Middle frontal gyrus (tissue), 1 donor: ENCODE measurements at regions not wholly inside any gene's neighbourhood (a gene's known extent, or its start where the extent isn't known, plus 50 kb on each side); places are given as distances from the start of the nearest gene placed in this dataset.
"Not testable (repeated sequence)": the region's sequence is repeated elsewhere in the genome, so short reads cannot be mapped to it uniquely, and the experiment has no call there.

Experiments used
- DNase-seq: peaks from one replicate; pipeline ENCODE4 v3.0.0-alpha.2; 2015; ENCODE audit warnings: low spot score; ENCODE audit errors: extremely low spot score

DNA sequence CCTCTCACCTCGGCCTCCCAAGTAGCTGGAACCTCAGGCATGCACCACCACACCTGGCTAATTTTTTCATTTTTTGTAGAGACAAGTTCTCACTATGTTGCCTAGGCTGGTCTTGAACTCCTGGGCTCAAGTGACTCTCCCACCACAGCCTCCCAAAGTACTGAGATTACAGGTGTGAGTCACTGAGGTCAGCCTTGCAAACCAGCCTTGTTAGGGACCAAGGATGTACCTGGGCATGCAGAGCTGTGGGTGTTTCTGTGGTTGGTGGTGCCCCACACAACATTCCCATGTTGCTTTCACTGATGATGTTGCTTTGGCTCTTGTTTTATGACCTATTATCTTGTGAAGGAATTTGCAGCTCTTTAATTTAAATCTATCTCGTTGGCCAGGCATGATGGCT, 54.8 kb downstream of the OTUD1 start:
- no peak for DNase-seq

DNA sequence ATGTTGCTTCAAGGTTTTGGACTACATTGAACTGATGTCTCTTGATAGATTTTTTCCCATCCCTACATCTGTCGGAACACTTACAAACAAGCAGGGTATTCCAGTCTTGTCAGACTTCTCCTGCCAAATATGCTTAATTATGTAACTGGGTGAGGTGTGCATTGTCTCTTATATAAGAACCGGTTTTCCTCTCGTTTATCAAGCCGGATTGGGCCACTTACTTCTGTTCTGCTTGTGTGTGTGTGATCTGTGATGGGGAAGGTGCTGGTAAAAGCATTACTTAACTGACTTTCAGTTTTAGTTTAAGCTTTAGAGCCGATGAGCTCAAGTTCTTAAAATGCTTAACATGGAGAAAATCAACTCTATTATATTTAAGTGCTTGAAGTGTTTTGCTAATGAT, 57.9 kb downstream of the OTUD1 start:
- DNase-seq: no peak

DNA sequence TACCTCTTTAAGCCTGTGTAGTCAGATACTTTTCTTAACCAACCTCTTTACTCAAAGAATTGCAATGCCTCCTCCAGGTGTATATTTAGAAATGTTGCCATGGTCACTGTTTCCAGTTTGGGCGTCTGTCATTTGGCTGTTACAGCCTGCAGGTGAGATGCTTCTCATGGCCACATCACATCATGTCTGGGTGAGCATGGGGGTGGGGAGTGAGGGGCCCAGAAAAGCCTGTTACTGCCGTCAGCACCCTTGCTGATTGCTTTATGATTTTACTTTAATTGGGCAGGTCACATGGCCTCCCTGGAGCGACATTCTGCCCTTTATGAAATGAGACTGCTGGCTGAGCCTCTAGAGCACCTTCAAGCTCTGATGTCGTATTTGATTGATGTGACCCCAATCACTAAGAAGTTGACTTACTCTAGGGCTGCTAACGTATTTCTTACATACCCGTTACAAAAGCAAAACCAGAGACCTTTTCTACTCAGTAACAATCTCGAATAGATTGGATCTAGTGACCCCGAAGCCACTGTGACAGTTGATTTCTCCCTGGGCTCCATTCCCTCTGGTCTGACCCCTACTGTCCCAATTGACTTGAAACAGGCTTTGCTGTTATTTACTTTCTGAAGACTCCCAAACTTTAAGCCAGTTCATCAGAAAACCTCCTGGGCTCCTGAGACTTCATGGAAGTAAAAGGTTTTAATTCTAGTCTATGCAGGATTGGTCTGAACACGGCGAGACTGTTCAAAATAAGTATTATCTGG, 60.7 kb downstream of the OTUD1 start:
- DNase-seq: no peak

DNA sequence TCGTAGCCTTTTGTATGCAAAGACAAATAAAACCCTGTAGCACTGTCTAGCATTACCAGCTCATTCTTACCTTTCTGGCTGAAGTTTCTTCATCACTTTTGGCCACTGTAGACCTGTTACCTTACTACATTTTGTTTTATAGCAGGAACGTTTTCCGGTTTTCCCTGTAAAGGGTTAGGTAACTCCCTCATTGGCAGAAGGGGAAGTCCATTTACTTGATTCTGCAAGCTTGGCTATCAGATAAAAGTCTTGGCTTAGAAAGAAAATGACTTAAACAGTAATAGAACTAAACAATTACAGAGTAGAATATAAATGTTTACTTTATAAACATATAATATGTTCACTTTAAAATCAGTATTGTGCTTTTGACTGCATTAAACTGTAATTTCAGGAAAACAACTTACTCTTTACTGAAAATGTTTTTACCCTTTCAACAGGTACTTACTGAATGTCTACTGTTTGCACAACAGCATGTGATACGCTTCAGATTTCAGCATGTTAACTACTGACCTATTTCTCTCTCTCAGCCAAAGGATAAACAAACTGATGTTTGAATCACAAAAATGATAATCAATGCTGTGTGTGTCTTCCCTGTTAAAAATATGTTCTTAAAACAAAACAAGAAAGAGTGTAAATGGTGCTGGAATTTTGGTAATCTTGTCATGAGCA, 67.1 kb downstream of the OTUD1 start:
- no peak for DNase-seq

DNA sequence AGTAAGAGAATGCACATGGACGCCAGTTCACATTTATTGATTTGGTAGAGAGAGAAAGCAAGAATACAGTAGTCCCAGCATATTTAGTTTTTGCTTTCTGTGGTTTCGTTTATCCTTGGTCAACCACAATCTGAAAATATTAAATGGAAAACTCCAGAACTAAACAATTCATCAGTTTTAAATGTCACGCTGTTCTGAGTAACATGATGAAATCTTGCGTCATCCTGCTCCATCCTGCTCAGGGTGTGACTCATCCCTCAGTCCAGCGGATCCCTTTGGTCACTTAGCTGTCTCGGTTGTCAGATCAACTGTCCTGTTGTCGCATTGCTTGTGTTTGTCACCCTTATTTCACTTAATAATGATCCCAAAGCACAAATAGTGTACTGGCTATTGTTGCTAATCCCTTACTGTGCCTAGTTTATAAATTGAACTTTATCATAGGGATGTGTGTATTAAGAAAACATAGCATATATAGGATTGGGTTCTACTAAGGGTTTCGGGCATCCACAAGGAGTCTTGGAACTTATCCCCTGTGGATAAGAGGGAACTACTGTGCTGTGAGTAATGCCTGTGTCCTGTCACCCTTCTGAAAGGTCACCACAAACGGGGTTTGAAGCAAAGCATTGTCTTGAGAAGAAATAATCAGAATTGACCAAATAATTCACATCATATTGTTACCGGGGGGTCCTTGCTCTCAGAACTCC, 73.6 kb downstream of the OTUD1 start:
- DNase-seq: no peak

DNA sequence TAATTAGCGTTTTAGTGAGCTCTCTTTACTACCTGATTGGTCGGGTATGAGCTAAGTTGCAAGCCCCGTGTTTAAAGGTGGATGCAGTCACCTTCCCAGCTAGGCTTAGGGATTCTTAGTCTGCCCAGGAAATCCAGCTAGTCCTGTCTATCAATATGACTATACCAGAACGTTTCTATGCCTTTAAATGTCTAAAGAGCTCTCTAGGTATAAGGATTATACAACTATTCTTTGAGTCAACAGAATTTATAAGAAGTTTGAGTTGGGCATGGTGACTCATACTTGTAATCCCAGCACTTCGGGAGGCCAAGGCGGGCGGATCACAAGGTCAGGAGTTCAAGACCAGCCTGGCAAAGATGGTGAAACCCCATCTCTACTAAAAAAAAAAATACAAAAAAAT, 74.7 kb downstream of the OTUD1 start:
- not testable (repeated sequence) for DNase-seq

DNA sequence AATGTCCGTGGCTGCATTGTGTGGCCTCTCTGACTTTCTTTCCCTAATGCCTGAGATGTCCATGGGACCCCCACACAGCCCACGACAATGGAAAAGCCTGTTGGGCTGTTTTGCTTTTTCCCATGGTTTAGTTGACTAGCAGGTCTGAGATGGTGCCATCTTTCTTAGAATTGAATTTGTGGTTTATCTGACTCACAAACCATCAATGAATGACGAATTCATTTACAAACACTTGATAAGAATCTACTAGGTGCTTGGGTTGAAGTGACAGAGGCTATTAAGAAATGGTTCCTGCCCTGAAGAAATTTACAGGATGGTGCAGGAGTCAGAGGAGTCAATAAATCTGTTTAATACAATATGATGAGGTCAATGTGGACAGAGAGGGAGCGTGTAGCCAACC, 75.4 kb downstream of the OTUD1 start:
- no peak for DNase-seq

DNA sequence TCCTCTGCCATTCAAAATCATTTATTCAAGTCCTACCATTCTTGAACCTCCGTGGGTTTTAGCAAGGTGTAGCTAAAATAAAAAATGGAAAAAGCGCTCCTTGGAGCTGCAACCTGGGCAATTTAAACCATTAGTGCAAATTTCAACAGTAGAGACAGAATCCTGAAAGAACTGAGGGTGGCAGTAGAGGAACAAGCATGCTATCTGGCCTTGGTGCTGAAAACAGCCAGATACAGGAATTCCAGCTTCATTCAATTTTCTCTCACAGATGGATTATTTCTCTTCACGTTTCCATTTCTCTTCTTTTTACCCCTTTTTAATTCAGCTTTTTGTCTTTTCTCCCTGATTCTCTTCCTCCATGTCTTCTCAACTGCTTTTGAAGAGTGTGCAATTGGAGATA, 77.7 kb downstream of the OTUD1 start:
- DNase-seq: peak; percentile 47

DNA sequence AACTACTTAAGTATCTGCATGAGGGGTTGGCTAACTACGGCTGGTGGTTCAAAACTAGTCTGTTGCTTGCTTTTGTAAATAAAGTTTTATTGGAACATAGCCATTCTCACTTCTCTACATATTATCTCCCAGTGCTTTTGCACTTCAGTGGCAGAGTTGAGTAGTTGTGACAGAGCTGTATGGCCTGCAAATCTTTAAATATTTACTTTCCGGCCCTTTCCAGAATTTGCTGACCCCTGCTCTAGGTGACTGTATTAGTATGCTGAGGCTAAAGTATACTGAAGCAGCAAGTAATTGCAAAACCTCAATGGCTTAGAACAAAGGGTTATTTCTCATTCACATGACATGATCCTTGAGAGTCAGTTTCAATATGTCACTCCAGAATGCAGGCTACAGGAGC, 78.3 kb downstream of the OTUD1 start:
- DNase-seq: no peak

DNA sequence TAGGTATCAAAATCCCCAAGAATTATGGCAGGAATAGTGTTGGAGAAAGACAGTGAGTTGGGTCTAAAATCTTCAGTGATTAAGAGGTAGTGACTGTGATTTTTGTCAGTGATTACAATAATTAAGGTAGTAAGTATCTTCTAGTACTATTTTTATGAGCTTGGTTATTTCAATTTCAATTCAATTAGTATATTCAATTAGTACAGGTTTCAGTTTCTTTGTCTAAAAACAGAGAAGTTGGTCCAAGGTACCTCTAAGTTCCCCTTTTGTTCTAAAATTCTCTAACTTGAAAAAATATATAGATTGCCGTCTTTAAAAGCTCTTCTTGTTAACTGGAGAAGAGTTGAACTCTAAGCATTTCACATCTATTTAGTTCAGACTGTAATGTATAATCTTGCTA, 82.9 kb downstream of the OTUD1 start:
- no peak for DNase-seq

DNA sequence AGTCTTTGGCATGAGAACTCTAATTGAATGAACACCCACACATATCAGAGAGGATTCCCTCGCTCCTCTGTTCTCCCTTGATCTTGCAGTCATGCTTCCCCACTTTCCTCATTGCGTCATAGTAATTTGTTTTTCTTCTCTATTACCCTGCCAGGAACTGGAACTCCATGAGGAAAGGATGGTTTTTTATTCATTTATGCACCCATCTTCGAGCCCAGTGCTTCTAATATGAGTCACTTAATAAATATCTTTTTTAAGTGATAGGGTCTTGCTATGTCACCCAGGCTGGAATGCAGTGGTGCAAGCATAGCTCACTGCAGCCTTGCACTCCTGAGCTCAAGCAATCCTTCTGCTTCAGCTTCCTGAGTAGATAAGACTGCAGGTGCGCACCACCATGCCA, 83.5 kb downstream of the OTUD1 start:
- no peak for DNase-seq

DNA sequence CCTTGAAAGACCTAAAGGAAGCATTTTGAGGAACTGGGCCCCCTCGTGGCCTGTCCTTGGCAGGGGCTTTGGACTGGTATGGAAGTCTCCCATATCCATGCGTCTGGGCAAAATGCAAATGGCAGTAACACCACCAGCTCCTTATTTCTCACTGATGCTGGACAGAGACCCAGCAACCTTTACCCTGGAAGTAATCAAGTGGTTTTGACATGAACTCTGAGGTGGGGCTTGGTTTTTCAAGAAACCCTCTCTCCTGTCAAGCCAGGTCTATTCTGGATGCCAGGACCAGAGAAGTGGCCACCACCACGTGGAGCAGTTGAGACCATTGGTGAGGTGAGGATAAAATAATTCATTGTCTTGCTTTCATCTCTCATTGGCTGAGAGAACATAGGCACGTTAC, 84.4 kb downstream of the OTUD1 start:
- DNase-seq: no peak

DNA sequence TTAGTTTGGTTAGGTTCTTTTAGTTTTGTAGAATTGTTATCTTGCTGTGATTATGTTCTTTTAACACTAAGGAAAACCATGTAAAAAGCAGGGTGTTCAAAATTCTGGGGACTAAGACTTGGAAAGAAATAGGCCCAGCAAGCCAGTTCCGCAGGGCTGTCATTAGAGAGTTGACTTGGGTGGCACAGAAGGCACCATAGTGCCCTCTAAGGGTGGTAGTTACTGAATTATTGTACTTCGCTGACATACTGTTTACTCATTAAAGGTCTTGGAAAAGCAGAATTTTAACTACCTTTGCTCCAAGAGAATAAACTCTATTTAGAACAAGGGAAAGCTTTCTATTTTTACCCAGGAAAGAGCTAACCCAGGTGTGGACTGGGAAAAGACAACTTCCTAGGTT, 86.5 kb downstream of the OTUD1 start:
- DNase-seq: no peak

DNA sequence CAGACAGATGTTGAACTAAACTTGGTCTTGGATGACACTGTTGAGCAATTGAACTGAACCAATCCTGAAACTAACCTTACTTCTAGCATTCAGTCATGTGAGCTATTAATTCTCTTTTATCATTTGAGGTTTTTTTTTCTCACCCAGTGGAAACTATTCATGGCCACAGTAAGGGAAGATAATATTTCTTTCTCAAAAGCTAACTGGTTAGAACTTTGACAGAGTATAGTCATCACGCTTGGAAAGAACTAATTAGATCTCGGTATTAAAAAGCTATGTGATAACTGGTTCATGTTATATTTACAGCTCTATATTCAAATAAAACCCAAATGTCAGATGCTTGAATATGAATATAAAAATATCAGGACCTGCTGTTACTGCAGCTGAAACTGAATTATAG, 89.5 kb downstream of the OTUD1 start:
- no peak for DNase-seq

DNA sequence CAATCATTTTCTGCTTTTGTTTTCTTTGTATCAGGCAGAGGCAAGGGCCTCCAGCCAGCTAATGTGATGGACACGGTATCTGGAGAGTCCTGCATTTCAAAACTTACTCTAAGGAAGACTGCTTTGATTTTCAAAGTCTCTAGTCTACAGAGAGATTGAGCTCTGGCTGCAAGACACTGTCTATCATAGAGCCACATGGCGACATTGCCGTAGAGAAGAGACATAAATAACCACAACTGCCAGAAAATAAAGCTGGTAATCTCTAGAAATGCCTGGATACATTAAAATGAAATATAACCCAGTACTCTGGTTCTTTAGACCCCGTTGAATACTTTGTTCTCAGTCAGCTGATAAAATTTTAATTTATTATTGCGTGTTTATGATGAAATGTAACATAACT, 90.8 kb downstream of the OTUD1 start:
- no peak for DNase-seq

DNA sequence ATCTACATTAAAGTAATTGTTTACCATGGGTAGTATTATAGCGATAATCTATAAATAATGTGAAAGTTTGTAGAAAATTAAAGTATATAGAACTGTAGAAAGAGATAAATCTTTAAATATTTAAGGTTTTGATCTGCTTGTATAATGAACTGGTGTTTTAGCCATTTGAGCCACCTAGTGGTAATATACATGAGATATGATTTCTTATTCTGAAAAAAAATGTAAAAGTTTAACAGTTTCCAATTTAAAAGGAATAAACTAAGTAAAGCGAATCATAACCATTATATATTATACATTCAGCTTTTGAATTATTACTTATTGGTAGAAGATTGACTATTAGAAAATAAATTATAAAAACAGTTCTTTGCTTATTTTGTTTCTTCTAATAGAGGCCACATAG, 91.2 kb downstream of the OTUD1 start:
- DNase-seq: no peak

DNA sequence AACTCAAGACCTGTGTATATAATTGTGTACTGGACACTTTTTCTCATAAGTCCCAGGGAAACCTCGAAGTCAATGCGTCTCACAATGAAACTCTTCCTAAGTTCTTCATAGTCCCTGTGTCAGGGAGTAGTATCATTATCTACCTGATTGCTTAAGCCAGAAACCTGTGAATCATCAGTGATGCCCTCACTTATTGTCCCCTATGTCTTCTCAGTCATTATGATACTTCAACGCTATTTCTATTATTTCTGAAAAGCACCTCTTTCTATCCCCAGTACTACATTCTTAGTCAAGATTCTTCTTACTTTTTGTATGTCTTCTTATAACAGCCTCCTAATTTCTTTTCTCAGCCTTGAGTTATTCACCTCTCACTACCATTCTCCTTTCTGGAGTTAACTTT, 94.3 kb downstream of the OTUD1 start:
- DNase-seq: no peak

DNA sequence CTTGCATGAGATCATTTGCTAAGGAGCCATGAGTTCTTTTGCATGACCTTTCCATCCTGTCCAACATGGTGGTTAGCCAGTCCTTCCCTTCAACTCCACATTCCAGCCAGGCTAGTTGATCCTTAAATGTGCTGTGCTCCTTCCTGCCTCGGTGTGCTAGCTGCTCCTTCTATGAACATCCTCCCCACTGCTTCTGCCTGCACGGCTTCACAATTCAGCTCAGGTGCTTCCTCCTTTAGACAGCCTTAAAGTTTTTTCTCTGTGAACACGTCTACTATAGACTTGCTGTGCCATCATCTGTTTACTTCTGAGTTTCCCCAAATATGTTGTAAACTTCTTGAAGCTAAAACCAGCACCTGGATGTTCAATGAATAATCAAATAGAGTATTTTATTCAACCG, 95.5 kb downstream of the OTUD1 start:
- DNase-seq: no peak

DNA sequence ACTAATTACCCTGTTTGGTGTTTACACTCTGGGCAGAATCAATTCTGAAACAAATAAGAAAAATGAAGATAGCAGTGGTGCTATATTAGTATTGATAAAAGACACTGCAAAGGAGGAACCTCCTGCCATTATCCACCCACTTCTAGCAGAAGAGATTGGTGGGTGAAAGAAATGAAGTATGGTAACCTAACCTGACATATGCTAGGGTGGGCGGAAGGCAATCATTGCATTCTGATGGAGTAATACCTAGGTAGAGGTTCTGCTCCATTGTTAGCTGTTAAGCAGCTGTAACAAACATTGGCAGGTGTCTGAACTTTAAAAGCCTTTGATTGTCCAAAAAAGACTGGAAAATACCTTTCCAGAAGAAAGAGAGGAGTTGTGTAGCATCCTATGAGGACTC, 95.9 kb downstream of the OTUD1 start:
- no peak for DNase-seq

DNA sequence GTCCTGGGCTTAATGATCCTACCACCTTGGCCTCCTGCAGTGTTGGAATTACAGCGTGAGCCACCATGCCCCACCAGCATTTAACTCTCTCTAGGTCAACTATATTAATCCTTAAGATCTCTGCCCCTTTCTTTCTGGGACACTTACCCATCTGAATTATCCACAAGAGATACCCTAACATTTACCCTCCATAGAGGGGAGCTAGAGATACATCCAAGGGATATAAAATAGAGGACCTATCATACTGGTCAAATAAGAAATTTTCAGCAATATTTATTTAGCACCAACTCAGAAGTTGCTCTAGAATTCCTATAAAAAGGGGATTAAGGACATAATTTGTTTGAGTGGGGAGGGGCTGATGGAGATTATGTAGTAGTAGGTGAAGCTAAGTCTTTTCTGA, 96.5 kb downstream of the OTUD1 start:
- DNase-seq: no peak

DNA sequence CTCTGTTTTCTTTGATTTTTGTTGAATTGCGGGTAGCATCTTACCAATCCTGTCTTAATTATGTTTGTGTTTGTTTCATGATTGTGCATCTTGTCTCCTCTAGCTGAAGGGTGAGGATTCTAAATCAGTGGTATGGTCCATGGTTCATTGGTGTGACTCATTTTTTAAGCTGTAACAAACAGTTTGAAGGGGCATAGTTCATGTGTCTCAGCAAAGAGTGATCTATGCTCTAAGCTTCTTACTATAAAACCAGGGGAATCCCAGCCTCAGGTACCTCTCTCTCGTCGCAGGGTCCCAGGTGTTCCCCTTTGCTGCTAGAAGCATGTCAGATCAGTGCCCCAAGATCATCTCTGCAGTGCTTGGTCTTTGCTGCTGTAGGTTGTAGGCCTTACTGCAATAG, 100.1 kb downstream of the OTUD1 start:
- DNase-seq: no peak

DNA sequence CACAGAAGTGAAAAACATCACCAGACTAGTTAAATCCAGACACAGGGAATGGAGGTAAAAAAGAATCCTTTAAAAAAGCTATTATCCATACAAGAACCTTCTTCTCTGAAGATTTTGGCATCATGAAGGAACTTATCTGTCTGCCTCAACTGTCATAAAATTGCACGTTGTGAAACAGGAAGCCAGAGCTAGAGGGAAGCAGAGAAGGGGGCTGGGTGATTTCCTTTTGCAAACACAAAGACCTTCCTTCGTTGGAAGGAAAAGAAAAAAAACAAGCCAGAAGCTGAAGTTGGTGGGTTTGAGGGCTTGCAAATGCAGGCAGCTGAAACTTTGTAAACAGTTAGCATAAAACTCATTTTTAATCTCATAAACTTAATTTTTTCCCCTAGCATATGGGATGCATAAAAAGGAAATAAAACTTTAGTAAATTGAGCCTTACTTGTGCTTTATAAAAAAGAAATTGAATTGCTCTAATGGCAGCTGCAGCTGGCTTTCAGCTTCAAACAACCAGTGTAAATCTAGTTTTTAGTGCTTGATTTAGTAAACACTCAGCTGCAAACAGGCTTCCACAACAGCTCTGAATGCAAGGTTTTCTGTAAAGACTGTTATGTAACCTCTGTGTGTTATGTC, 101.6 kb downstream of the OTUD1 start:
- DNase-seq: peak; percentile 8
